GM13977 (cell line): ENCODE measurements at regions not wholly inside any gene's neighbourhood (a gene's known extent, or its start where the extent isn't known, plus 50 kb on each side); places are given as distances from the start of the nearest gene placed in this dataset.

ENCODE experiments used
- DNase-seq: peaks from one replicate; pipeline ENCODE4 v3.0.0; 2012; ENCODE audit warnings: low spot score
- in situ Hi-C: fragments of 300-500 bp; cut with MboI; formaldehyde crosslinking; loops from one replicate; pipeline ENCODE4 v1.12.0; 2022; ENCODE audit warnings: low sequenced_read_pairs, low pct_unique_long_range_greater_than_20kb, mixed read lengths, inconsistent platforms; ENCODE audit not compliant: unreplicated experiment
- TF ChIP-seq, protein P1 (sequence below): IDR thresholded peaks from 2 replicates; pipeline ENCODE4 v1.5.1; 2012; ENCODE audit warnings: mild to moderate bottlenecking, control low read depth; ENCODE audit not compliant: insufficient read depth; ENCODE audit errors: extremely low read depth, missing control alignments

- TF ChIP-seq, protein P1, sequence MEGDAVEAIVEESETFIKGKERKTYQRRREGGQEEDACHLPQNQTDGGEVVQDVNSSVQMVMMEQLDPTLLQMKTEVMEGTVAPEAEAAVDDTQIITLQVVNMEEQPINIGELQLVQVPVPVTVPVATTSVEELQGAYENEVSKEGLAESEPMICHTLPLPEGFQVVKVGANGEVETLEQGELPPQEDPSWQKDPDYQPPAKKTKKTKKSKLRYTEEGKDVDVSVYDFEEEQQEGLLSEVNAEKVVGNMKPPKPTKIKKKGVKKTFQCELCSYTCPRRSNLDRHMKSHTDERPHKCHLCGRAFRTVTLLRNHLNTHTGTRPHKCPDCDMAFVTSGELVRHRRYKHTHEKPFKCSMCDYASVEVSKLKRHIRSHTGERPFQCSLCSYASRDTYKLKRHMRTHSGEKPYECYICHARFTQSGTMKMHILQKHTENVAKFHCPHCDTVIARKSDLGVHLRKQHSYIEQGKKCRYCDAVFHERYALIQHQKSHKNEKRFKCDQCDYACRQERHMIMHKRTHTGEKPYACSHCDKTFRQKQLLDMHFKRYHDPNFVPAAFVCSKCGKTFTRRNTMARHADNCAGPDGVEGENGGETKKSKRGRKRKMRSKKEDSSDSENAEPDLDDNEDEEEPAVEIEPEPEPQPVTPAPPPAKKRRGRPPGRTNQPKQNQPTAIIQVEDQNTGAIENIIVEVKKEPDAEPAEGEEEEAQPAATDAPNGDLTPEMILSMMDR: no peak
- in situ Hi-C loops: no loop called here
- no peak for DNase-seq
Observed at GRCh38 chr4:23456864-23457263, 433.0 kb downstream of the PPARGC1A start.

DNA sequence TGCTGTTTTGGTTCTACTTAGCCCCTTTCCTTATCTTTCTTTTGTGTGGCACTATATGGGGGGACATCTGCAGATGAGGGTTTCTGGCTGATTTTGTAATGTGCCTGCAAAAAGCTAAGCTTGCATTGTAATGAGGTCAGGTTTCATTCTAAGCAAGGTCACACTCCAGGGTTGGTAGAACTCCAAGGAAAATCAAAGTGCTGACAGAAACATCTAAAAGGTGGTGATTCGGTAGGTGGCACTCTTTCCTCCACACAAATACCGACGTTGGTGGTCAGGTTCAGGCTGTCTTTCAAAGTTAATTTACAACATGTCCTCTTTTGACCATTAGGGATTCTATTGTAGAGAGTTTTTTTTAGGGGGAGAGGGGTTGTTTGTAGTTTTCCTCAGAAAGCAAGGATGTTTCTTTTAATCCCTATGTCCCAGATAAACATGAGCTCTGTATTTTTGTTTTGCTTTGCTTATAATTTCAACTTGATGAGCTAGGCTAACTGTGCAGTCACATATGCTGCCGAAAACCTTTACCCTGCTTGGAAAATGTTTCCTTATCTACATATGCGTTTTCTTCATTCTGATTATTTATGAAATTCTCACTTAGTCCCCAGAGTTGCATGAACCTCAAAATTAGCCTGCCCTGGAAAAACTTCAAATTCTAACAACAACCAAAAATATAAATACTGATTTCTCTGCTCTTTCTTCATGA, 434.2 kb downstream of the PPARGC1A start:
- TF ChIP-seq, protein P1: no peak
- in situ Hi-C loops: no loop called here
- DNase-seq: no peak

DNA sequence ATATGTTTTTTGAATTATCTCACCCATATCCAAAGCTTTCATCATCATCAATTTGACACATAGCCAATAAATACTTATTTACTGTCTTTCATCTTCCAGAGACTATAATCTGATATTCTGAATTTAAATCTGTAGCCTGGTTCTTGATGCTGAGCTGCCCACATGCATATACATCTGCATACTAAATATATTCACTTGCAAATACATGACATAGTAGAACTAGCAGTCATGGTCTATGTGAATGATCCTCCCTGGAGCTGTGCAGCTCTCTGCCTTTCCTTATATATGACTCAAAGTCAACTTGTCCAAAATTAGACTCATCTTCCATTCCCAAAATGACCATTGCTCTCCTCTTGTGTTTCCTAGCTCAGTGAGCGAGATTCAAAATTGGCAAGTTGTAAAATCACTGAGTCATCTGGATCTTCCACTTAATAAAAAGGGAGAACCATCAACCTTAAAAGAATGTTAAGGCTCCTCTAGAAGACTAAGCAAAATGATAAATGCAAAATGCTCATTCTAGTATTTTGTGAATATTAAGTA, 448.2 kb downstream of the PPARGC1A start:
- TF ChIP-seq, protein P1: no peak
- in situ Hi-C loops: no loop called here
- no peak for DNase-seq

DNA sequence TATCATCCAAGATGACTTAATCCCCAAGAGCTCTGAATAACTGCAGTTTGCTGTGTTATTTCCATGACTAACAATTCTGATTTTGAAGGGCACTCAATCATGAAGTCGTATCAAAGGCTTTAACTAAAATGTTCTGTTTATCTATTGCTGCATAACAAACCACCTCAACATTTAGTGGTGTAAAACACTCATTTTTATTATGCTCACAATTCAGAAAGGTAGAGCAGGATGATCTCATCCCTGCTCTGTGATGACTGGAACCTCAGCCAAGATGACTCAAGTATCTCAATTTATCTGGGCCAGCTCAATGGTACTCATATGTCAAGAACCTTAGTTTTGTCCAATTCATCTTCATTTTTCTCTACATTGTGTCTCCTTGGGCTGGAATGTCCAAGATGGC, 451.1 kb downstream of the PPARGC1A start:
- TF ChIP-seq, protein P1: no peak
- DNase-seq: no peak
- in situ Hi-C loops: no loop called here

- TF ChIP-seq, protein P1: no peak
Observed at GRCh38 chr4:23429497-23429896, 460.4 kb downstream of the PPARGC1A start.

GRCh38 chr4:23425570-23425969, 464.3 kb downstream of the PPARGC1A start:
- in situ Hi-C loops: no loop called here
- TF ChIP-seq, protein P1: no peak
- DNase-seq: no peak

More at GRCh38 chr4:23429497-23429896, 460.4 kb downstream of the PPARGC1A start:
- no peak for DNase-seq
- in situ Hi-C loops: no loop called here
